ENCODE measurements at regions not wholly inside any gene's neighbourhood (a gene's known extent, or its start where the extent isn't known, plus 50 kb on each side); places are given as distances from the start of the nearest gene placed in this dataset.

DNA sequence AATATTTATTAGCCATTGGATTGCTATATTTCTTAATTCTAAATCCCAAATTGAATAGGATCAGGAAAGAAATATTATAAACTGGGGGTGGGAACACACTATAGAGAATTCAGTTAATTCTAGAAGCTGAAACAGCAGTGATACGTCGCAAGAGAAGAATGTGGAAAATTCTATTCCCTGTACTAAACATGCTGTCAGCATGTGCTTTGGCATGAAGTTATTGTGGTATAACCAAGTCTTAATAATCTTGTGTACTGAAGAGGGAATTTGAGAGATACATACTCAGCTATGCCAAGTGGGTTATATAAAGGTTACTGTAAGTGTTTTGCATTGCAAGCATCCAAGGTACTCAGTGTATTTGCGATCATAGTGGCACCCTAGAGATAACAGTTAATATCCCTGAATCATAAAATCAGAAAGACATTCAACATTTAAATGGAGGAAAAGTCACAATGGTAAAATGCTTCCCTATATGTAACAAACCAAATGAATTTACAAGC lies 1492.9 kb upstream of the C9orf72 start:
- TF ChIP-seq PAX8 (IDR thresholded peaks at IDR 0.05) (no peak), CHD2 (IDR thresholded peaks at IDR 0.05; ENCODE audit: borderline replicate concordance, low read depth, low read length) (no peak), RFX5 (IDR thresholded peaks at IDR 0.05; ENCODE audit: low read depth, low read length) (no peak), SMC3 (IDR thresholded peaks at IDR 0.05; ENCODE audit: borderline replicate concordance, low read length) (no peak), SUZ12 (IDR thresholded peaks at IDR 0.05; ENCODE audit: unreplicated experiment) (no peak)
- TF ChIP-seq, protein P1, sequence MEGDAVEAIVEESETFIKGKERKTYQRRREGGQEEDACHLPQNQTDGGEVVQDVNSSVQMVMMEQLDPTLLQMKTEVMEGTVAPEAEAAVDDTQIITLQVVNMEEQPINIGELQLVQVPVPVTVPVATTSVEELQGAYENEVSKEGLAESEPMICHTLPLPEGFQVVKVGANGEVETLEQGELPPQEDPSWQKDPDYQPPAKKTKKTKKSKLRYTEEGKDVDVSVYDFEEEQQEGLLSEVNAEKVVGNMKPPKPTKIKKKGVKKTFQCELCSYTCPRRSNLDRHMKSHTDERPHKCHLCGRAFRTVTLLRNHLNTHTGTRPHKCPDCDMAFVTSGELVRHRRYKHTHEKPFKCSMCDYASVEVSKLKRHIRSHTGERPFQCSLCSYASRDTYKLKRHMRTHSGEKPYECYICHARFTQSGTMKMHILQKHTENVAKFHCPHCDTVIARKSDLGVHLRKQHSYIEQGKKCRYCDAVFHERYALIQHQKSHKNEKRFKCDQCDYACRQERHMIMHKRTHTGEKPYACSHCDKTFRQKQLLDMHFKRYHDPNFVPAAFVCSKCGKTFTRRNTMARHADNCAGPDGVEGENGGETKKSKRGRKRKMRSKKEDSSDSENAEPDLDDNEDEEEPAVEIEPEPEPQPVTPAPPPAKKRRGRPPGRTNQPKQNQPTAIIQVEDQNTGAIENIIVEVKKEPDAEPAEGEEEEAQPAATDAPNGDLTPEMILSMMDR (IDR thresholded peaks at IDR 0.05 in 2 of 3, conservative IDR thresholded peaks at IDR 0.05 in 1 of 3; ENCODE audit: control insufficient read depth in 2 of 3, extremely low read depth in 1 of 3, insufficient read depth in 1 of 3, low read depth in 3 of 3, low read length in 3 of 3) = no peak
- TF ChIP-seq, protein P2, sequence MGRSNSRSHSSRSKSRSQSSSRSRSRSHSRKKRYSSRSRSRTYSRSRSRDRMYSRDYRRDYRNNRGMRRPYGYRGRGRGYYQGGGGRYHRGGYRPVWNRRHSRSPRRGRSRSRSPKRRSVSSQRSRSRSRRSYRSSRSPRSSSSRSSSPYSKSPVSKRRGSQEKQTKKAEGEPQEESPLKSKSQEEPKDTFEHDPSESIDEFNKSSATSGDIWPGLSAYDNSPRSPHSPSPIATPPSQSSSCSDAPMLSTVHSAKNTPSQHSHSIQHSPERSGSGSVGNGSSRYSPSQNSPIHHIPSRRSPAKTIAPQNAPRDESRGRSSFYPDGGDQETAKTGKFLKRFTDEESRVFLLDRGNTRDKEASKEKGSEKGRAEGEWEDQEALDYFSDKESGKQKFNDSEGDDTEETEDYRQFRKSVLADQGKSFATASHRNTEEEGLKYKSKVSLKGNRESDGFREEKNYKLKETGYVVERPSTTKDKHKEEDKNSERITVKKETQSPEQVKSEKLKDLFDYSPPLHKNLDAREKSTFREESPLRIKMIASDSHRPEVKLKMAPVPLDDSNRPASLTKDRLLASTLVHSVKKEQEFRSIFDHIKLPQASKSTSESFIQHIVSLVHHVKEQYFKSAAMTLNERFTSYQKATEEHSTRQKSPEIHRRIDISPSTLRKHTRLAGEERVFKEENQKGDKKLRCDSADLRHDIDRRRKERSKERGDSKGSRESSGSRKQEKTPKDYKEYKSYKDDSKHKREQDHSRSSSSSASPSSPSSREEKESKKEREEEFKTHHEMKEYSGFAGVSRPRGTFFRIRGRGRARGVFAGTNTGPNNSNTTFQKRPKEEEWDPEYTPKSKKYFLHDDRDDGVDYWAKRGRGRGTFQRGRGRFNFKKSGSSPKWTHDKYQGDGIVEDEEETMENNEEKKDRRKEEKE (IDR thresholded peaks at IDR 0.05) = no peak
- TF ChIP-seq, protein P3, sequence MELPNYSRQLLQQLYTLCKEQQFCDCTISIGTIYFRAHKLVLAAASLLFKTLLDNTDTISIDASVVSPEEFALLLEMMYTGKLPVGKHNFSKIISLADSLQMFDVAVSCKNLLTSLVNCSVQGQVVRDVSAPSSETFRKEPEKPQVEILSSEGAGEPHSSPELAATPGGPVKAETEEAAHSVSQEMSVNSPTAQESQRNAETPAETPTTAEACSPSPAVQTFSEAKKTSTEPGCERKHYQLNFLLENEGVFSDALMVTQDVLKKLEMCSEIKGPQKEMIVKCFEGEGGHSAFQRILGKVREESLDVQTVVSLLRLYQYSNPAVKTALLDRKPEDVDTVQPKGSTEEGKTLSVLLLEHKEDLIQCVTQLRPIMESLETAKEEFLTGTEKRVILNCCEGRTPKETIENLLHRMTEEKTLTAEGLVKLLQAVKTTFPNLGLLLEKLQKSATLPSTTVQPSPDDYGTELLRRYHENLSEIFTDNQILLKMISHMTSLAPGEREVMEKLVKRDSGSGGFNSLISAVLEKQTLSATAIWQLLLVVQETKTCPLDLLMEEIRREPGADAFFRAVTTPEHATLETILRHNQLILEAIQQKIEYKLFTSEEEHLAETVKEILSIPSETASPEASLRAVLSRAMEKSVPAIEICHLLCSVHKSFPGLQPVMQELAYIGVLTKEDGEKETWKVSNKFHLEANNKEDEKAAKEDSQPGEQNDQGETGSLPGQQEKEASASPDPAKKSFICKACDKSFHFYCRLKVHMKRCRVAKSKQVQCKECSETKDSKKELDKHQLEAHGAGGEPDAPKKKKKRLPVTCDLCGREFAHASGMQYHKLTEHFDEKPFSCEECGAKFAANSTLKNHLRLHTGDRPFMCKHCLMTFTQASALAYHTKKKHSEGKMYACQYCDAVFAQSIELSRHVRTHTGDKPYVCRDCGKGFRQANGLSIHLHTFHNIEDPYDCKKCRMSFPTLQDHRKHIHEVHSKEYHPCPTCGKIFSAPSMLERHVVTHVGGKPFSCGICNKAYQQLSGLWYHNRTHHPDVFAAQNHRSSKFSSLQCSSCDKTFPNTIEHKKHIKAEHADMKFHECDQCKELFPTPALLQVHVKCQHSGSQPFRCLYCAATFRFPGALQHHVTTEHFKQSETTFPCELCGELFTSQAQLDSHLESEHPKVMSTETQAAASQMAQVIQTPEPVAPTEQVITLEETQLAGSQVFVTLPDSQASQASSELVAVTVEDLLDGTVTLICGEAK (IDR thresholded peaks at IDR 0.05; ENCODE audit: borderline replicate concordance) = no peak
